ENCODE measurements at regions not wholly inside any gene's neighbourhood (a gene's known extent, or its start where the extent isn't known, plus 50 kb on each side); places are given as distances from the start of the nearest gene placed in this dataset.
"Not testable (repeated sequence)": the region's sequence is repeated elsewhere in the genome, so short reads cannot be mapped to it uniquely, and the experiment has no call there.

- not testable (repeated sequence) for H3K9ac ChIP-seq (ENCODE audit: low read depth, low read length, poor library complexity, severe bottlenecking); H3K4me2 ChIP-seq (ENCODE audit: low read depth, low read length, poor library complexity, severe bottlenecking); H3K79me2 ChIP-seq (ENCODE audit: insufficient read depth, low read length); H3F3A ChIP-seq (ENCODE audit: low read depth); H2AFZ ChIP-seq (ENCODE audit: low read length); H3K4me3 ChIP-seq (ENCODE audit: low read length, poor library complexity, severe bottlenecking); H3K27me3 ChIP-seq (ENCODE audit: insufficient read depth, low read length, poor library complexity, severe bottlenecking); H3K36me3 ChIP-seq (ENCODE audit: insufficient read depth, low read length); H4K20me1 ChIP-seq (ENCODE audit: insufficient read depth, low read length, poor library complexity, severe bottlenecking); H3K9me3 ChIP-seq (ENCODE audit: insufficient read depth, low read depth, low read length); H3K4me1 ChIP-seq (ENCODE audit: insufficient read depth, low read length, poor library complexity, severe bottlenecking); H3K9me2 ChIP-seq (replicated peaks; ENCODE audit: low read depth, low read length)
These were observed 162.5 kb downstream of the GOLGA6L4 start for GRCh38 chr15:84398087-84398486.

- Histone ChIP-seq H3K4me2 (ENCODE audit: low read depth, low read length, poor library complexity, severe bottlenecking) (no peak overlapping the region), H3K36me3 (ENCODE audit: insufficient read depth, low read length) (no peaks in the 10 kb centered on the region), H3F3A (ENCODE audit: low read depth) (no peaks in the 10 kb centered on the region), H3K9me3 (ENCODE audit: insufficient read depth, low read depth, low read length) (no peaks in the 10 kb centered on the region), H4K20me1 (ENCODE audit: insufficient read depth, low read length, poor library complexity, severe bottlenecking) (no peaks in the 10 kb centered on the region), H3K27me3 (ENCODE audit: insufficient read depth, low read length, poor library complexity, severe bottlenecking) (no peaks in the 10 kb centered on the region), H3K4me1 (ENCODE audit: insufficient read depth, low read length, poor library complexity, severe bottlenecking) (no peaks in the 10 kb centered on the region), H2AFZ (ENCODE audit: low read length) (no peak overlapping the region), H3K4me3 (ENCODE audit: low read length, poor library complexity, severe bottlenecking) (no peak overlapping the region), H3K9me2 (replicated peaks; ENCODE audit: low read depth, low read length) (no peaks in the 10 kb centered on the region), H3K9ac (ENCODE audit: low read depth, low read length, poor library complexity, severe bottlenecking) (no peak overlapping the region), H3K79me2 (ENCODE audit: insufficient read depth, low read length) (no peaks in the 10 kb centered on the region)
- TF ChIP-seq, protein P1, sequence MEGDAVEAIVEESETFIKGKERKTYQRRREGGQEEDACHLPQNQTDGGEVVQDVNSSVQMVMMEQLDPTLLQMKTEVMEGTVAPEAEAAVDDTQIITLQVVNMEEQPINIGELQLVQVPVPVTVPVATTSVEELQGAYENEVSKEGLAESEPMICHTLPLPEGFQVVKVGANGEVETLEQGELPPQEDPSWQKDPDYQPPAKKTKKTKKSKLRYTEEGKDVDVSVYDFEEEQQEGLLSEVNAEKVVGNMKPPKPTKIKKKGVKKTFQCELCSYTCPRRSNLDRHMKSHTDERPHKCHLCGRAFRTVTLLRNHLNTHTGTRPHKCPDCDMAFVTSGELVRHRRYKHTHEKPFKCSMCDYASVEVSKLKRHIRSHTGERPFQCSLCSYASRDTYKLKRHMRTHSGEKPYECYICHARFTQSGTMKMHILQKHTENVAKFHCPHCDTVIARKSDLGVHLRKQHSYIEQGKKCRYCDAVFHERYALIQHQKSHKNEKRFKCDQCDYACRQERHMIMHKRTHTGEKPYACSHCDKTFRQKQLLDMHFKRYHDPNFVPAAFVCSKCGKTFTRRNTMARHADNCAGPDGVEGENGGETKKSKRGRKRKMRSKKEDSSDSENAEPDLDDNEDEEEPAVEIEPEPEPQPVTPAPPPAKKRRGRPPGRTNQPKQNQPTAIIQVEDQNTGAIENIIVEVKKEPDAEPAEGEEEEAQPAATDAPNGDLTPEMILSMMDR (conservative IDR thresholded peaks at IDR 0.05; ENCODE audit: low read length), result no peak
- no peak for TF ChIP-seq EZH2phosphoT487 (IDR thresholded peaks at IDR 0.05; ENCODE audit: borderline replicate concordance)
These were observed 163.5 kb downstream of the GOLGA6L4 start for GRCh38 chr15:84398763-84399701.

GRCh38 chr15:84400017-84400740 is 164.6 kb downstream of the GOLGA6L4 start:
- H4K20me1 ChIP-seq (ENCODE audit: insufficient read depth, low read length, poor library complexity, severe bottlenecking), result no peaks in the 10 kb centered on the region
- no peak overlapping the region for H3K4me3 ChIP-seq (ENCODE audit: low read length, poor library complexity, severe bottlenecking)
- H3K4me1 ChIP-seq (ENCODE audit: insufficient read depth, low read length, poor library complexity, severe bottlenecking), result no peaks in the 10 kb centered on the region
- no peak overlapping the region for H3K4me2 ChIP-seq (ENCODE audit: low read depth, low read length, poor library complexity, severe bottlenecking)
- no peak overlapping the region for H2AFZ ChIP-seq (ENCODE audit: low read length)
- H3K9me3 ChIP-seq (ENCODE audit: insufficient read depth, low read depth, low read length), result no peaks in the 10 kb centered on the region
- H3F3A ChIP-seq (ENCODE audit: low read depth), result no peaks in the 10 kb centered on the region
- no peaks in the 10 kb centered on the region for H3K79me2 ChIP-seq (ENCODE audit: insufficient read depth, low read length)
- TF ChIP-seq, protein P1 (conservative IDR thresholded peaks at IDR 0.05; ENCODE audit: low read length), result no peak
- no peak for TF ChIP-seq EZH2phosphoT487 (IDR thresholded peaks at IDR 0.05; ENCODE audit: borderline replicate concordance)
- no peaks in the 10 kb centered on the region for H3K27me3 ChIP-seq (ENCODE audit: insufficient read depth, low read length, poor library complexity, severe bottlenecking)
- H3K9ac ChIP-seq (ENCODE audit: low read depth, low read length, poor library complexity, severe bottlenecking), result no peak overlapping the region
- H3K36me3 ChIP-seq (ENCODE audit: insufficient read depth, low read length), result no peaks in the 10 kb centered on the region
- no peaks in the 10 kb centered on the region for H3K9me2 ChIP-seq (replicated peaks; ENCODE audit: low read depth, low read length)
